IMR-90 (cell line): ENCODE measurements at regions not wholly inside any gene's neighbourhood (a gene's known extent, or its start where the extent isn't known, plus 50 kb on each side); places are given as distances from the start of the nearest gene placed in this dataset.

Experiments
- ATAC-seq: fragments of 200-7000 bp; cut with Tn5 transposase; 2 replicates; pipeline ENCODE4 v1.9.1; 2020; ENCODE audit warnings: low read depth, mild to moderate bottlenecking, moderate library complexity
- BruUV-seq: library from RNA; stranded (reverse); fragments of 400-500 nt; replicated peaks from 2 replicates; lab custom pipeline; 2021; lab: Mats Ljungman, UMichigan
- CTCF ChIA-PET: fragments of 300-600 bp; formaldehyde crosslinking; extraction: SDS; loops from one replicate; lab custom pipeline; 2021; ENCODE audit warnings: antibody characterized with exemption; lab: Yijun Ruan, JAX
- POLR2A ChIA-PET: fragments of 300-600 bp; sonication (Branson Sonifier 250); formaldehyde crosslinking; loops from one replicate; lab custom pipeline; 2022; ENCODE audit warnings: antibody characterized with exemption; ENCODE audit not compliant: unreplicated experiment; lab: Charles Lee
- DNase-seq: peaks from one replicate; pipeline ENCODE4 v3.0.0; 2013
- H2AFZ ChIP-seq: replicated peaks from 2 replicates; pipeline ENCODE3; 2013; ENCODE audit warnings: low read length, mild to moderate bottlenecking; ENCODE audit not compliant: poor library complexity
- H2AK5ac ChIP-seq: 2 replicates; pipeline ENCODE4 v1.6.1; 2013; ENCODE audit warnings: low read depth, low read length, inconsistent platforms
- H2AK9ac ChIP-seq: replicated peaks from 2 replicates; pipeline ENCODE3; 2013; ENCODE audit warnings: mild to moderate bottlenecking, low read depth, low read length, moderate library complexity; ENCODE audit not compliant: poor library complexity
- H2BK120ac ChIP-seq: 2 replicates; pipeline ENCODE4 v1.6.1; 2013; ENCODE audit warnings: low read depth, low read length, inconsistent platforms
- H2BK15ac ChIP-seq: 3 replicates; pipeline ENCODE4 v1.6.1; 2013; ENCODE audit warnings: low read depth, low read length, inconsistent platforms
- H2BK20ac ChIP-seq: 2 replicates; pipeline ENCODE4 v1.6.1; 2013; ENCODE audit warnings: low read depth, mild to moderate bottlenecking, inconsistent platforms, low read length, moderate library complexity
- H2BK5ac ChIP-seq: 2 replicates; pipeline ENCODE4 v1.6.1; 2013; ENCODE audit warnings: mild to moderate bottlenecking, low read depth, low read length, inconsistent platforms; ENCODE audit not compliant: poor library complexity, severe bottlenecking
- H3K14ac ChIP-seq: replicated peaks from 2 replicates; pipeline ENCODE4 v1.6.1; 2013; ENCODE audit warnings: low read depth, low read length, inconsistent platforms
- H3K18ac ChIP-seq: 2 replicates; pipeline ENCODE4 v1.6.1; 2013; ENCODE audit warnings: low read depth, low read length, control low read depth
- H3K23ac ChIP-seq: 2 replicates; pipeline ENCODE4 v1.6.1; 2013; ENCODE audit warnings: low read depth, low read length, inconsistent platforms
- H3K27ac ChIP-seq: 2 replicates; pipeline ENCODE4 v1.5.1; 2013; ENCODE audit warnings: mild to moderate bottlenecking, control low read depth, low read length; ENCODE audit not compliant: insufficient read depth
- H3K27me3 ChIP-seq: 2 replicates; pipeline ENCODE4 v1.6.1; 2013; ENCODE audit warnings: low read length; ENCODE audit not compliant: control insufficient read depth, insufficient read depth
- H3K36me3 ChIP-seq: 2 replicates; pipeline ENCODE4 v1.6.1; 2013; ENCODE audit warnings: low read length, mixed read lengths; ENCODE audit not compliant: control insufficient read depth, insufficient read depth
- H3K4ac ChIP-seq: 2 replicates; pipeline ENCODE4 v1.6.1; 2013; ENCODE audit warnings: low read depth, low read length, inconsistent platforms
- H3K4me1 ChIP-seq: 2 replicates; pipeline ENCODE4 v1.6.1; 2013; ENCODE audit warnings: low read length, mixed read lengths; ENCODE audit not compliant: control insufficient read depth, insufficient read depth
- H3K4me2 ChIP-seq: 2 replicates; pipeline ENCODE4 v1.6.1; 2013; ENCODE audit warnings: low read depth, mild to moderate bottlenecking, control low read depth, low read length, moderate library complexity
- H3K4me3 ChIP-seq: 2 replicates; pipeline ENCODE4 v1.5.1; 2013; ENCODE audit warnings: low read depth, mild to moderate bottlenecking, control low read depth, low read length, moderate library complexity; ENCODE audit not compliant: insufficient read depth
- H3K56ac ChIP-seq: 2 replicates; pipeline ENCODE4 v1.6.1; 2013; ENCODE audit warnings: low read length, inconsistent platforms; ENCODE audit not compliant: insufficient read depth; ENCODE audit errors: extremely low read depth
- H3K79me1 ChIP-seq, 2 experiments: 2 replicates each; pipeline ENCODE4 v1.6.1; 2013; ENCODE audit warnings: low read length in 2 of 2, inconsistent platforms in 1 of 2, low read depth in 1 of 2
- H3K9ac ChIP-seq: 2 replicates; pipeline ENCODE4 v1.6.1; 2013; ENCODE audit warnings: low read depth, low read length, control low read depth
- H3K9me1 ChIP-seq: 2 replicates; pipeline ENCODE4 v1.6.1; 2013; ENCODE audit warnings: low read length, inconsistent platforms; ENCODE audit not compliant: insufficient read depth
- H3K9me3 ChIP-seq: 2 replicates; pipeline ENCODE4 v1.6.1; 2013; ENCODE audit warnings: low read length; ENCODE audit not compliant: control insufficient read depth, insufficient read depth
- H4K20me1 ChIP-seq: 2 replicates; pipeline ENCODE4 v1.6.1; 2013; ENCODE audit warnings: low read length, inconsistent platforms; ENCODE audit not compliant: insufficient read depth
- H4K5ac ChIP-seq: 2 replicates; pipeline ENCODE4 v1.6.1; 2013; ENCODE audit warnings: mild to moderate bottlenecking, low read depth, low read length, control low read depth
- H4K8ac ChIP-seq, 2 experiments: 2 replicates each; pipeline ENCODE4 v1.6.1; 2013; ENCODE audit warnings: low read depth in 2 of 2, low read length in 2 of 2, control low read depth in 1 of 2, inconsistent platforms in 1 of 2
- H4K91ac ChIP-seq: 2 replicates; pipeline ENCODE4 v1.6.1; 2013; ENCODE audit warnings: low read depth, low read length, inconsistent platforms; ENCODE audit not compliant: insufficient read depth
- BHLHE40 ChIP-seq: fragments of 150-350 bp; IDR thresholded peaks from 2 replicates; pipeline ENCODE4 v1.6.1; 2016; ENCODE audit warnings: mild to moderate bottlenecking, low read depth, low read length
- MAFK ChIP-seq: IDR thresholded peaks from 2 replicates; pipeline ENCODE4 v1.6.1; 2012; ENCODE audit warnings: low read depth, low read length, improper control_type of control experiment
- RAD21 ChIP-seq: IDR thresholded peaks from 2 replicates; pipeline ENCODE4 v1.6.1; 2012; ENCODE audit warnings: low read length, improper control_type of control experiment
- RFX5 ChIP-seq: IDR thresholded peaks from 2 replicates; pipeline ENCODE4 v1.8.0; 2012; ENCODE audit warnings: low read depth, mild to moderate bottlenecking, low read length, moderate library complexity
- WGBS, 2 experiments: methylation state at CpG; one replicate each; pipeline versions ENCODE4 v1.1.5 to v1.1.7; 2013; ENCODE audit warnings: missing lambda C conversion rate in 2 of 2; ENCODE audit not compliant: insufficient read length in 1 of 2; ENCODE audit errors: extremely low coverage in 2 of 2; 5-methylcytosine and 5-hydroxymethylcytosine counted together
- dilution Hi-C: fragments of 300-500 bp; cut with HindIII; formaldehyde crosslinking; loops from one replicate; pipeline ENCODE4 v1.14.3; 2018; ENCODE audit warnings: low sequenced_read_pairs; ENCODE audit not compliant: unreplicated experiment
- in situ Hi-C: fragments of 300-500 bp; cut with MboI; formaldehyde crosslinking; loops from 3 replicates; pipeline ENCODE4 v1.14.3; 2019; ENCODE audit warnings: low sequenced_read_pairs, inconsistent platforms, mixed read lengths
- intact Hi-C: fragments of 100-400 bp; cut with micrococcal nuclease; formaldehyde crosslinking; loops from 2 replicates; pipeline ENCODE4 v1.10.0; 2022
- TF ChIP-seq, protein P1 (sequence below): fragments of 150-350 bp; IDR thresholded peaks from 2 replicates; pipeline ENCODE4 v1.6.1; 2016; ENCODE audit warnings: low read depth, mild to moderate bottlenecking, low read length, moderate library complexity, borderline replicate concordance

DNA sequence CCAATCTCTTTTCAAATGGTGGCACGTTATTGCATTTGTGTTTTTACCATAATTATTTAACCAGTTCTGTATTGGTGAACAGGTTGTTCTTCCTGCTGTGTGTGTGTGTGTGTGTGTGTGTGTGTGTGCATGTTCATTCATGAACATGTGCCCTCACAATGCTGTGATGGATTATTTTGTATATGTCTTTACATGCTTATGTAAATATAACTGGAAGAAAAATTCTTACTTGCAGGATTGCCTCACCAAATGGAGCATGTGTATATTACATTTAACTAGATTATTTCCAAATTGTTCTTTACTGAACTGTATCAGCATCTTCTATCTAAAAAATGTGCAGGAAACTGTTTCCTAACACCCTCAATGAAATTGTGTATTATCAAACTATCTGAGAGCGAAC, 175.2 kb upstream of the ZPLD1 start:
- H2BK120ac ChIP-seq, result no peak overlapping the region
- ChIA-PET CTCF (no interaction called here), POLR2A (no interaction called here)
- H2AK9ac ChIP-seq, result no peak overlapping the region
- no peak overlapping the region for H3K4me2 ChIP-seq
- no peak overlapping the region for H3K9ac ChIP-seq
- intact Hi-C loops (no loop called here), in situ Hi-C loops (no loop called here), dilution Hi-C loops (no loop called here)
- no peak overlapping the region for H3K23ac ChIP-seq
- H2BK15ac ChIP-seq, result no peak overlapping the region
- no peaks in the 10 kb centered on the region for H3K9me3 ChIP-seq
- no peaks in the 10 kb centered on the region for H3K36me3 ChIP-seq
- H3K4ac ChIP-seq, result no peak overlapping the region
- no peak overlapping the region for H3K18ac ChIP-seq
- no peaks in the 10 kb centered on the region for H3K79me1 ChIP-seq
- H3K9me1 ChIP-seq, result no peaks in the 10 kb centered on the region
- WGBS, 2 experiments, result no CpG with 5 or more reads among the region's 2 CpGs
- no peaks in the 10 kb centered on the region for H4K20me1 ChIP-seq
- no peak overlapping the region for H2AFZ ChIP-seq
- no peaks in the 10 kb centered on the region for H3K27me3 ChIP-seq
- no peak overlapping the region for H2AK5ac ChIP-seq
- TF ChIP-seq, protein P1, sequence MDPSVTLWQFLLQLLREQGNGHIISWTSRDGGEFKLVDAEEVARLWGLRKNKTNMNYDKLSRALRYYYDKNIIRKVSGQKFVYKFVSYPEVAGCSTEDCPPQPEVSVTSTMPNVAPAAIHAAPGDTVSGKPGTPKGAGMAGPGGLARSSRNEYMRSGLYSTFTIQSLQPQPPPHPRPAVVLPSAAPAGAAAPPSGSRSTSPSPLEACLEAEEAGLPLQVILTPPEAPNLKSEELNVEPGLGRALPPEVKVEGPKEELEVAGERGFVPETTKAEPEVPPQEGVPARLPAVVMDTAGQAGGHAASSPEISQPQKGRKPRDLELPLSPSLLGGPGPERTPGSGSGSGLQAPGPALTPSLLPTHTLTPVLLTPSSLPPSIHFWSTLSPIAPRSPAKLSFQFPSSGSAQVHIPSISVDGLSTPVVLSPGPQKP, result no peak
- TF ChIP-seq RFX5, result no peak
- TF ChIP-seq MAFK, result no peak
- TF ChIP-seq BHLHE40, result no peak
- no peak for TF ChIP-seq RAD21
- no peak overlapping the region for H2BK20ac ChIP-seq
- no peak overlapping the region for H2BK5ac ChIP-seq
- ATAC-seq, result no peak
- no peak overlapping the region for H4K91ac ChIP-seq
- no peaks in the 10 kb centered on the region for H3K4me1 ChIP-seq
- no TSS peak for BruUV-seq
- no peak overlapping the region for H3K27ac ChIP-seq
- H3K14ac ChIP-seq, result no peak overlapping the region
- no peak overlapping the region for H3K4me3 ChIP-seq
- no peak for DNase-seq
- no peak overlapping the region for H3K56ac ChIP-seq
- H4K8ac ChIP-seq, result no peak overlapping the region
- no peak overlapping the region for H4K5ac ChIP-seq
